Kidney epithelial cell (primary cell): ENCODE measurements at regions not wholly inside any gene's neighbourhood (a gene's known extent, or its start where the extent isn't known, plus 50 kb on each side); places are given as distances from the start of the nearest gene placed in this dataset.

ENCODE experiments used
- DNase-seq: peaks from one replicate; pipeline ENCODE4 v3.0.0-alpha.2; 2010; ENCODE audit warnings: low read depth
- H3K27me3 ChIP-seq: 2 replicates; pipeline ENCODE4 v1.6.0; 2011; ENCODE audit warnings: low read length; ENCODE audit not compliant: control insufficient read depth, insufficient read depth
- H3K36me3 ChIP-seq: 2 replicates; pipeline ENCODE4 v1.5.1; 2011; ENCODE audit warnings: low read length; ENCODE audit not compliant: control insufficient read depth, insufficient read depth
- H3K4me3 ChIP-seq: 2 replicates; pipeline ENCODE4 v1.5.1; 2011; ENCODE audit warnings: low read depth, mild to moderate bottlenecking, control low read depth, low read length
- TF ChIP-seq, protein P1 (sequence below): IDR thresholded peaks from 2 replicates; pipeline ENCODE4 v1.5.1; 2011; ENCODE audit warnings: mild to moderate bottlenecking, moderate library complexity, low read length, control low read depth, inconsistent platforms; ENCODE audit not compliant: insufficient read depth, poor library complexity, severe bottlenecking

DNA sequence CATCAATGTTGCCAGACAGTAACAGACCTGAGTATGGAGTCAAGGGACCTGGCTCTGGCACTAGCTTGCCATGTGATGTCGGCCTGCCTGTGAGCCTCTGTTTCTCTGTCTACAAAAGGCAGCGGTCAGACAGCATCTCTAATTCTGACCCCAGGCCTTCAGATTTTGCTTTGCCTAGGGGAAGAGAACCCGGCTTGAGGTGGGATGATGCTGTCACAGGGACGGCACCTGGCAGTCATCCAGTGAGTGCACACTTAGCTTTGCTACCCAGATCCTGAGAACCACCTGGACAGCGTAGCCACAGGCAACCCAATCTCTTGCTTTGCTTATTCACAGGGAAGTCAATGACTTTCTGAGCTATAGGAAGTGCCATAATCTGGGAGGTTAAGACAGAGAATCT lies 135.2 kb upstream of the SALL1 start:
- Histone ChIP-seq H3K4me3 (no peak overlapping the region), H3K27me3 (no peaks in the 10 kb centered on the region), H3K36me3 (no peaks in the 10 kb centered on the region)
- TF ChIP-seq, protein P1, sequence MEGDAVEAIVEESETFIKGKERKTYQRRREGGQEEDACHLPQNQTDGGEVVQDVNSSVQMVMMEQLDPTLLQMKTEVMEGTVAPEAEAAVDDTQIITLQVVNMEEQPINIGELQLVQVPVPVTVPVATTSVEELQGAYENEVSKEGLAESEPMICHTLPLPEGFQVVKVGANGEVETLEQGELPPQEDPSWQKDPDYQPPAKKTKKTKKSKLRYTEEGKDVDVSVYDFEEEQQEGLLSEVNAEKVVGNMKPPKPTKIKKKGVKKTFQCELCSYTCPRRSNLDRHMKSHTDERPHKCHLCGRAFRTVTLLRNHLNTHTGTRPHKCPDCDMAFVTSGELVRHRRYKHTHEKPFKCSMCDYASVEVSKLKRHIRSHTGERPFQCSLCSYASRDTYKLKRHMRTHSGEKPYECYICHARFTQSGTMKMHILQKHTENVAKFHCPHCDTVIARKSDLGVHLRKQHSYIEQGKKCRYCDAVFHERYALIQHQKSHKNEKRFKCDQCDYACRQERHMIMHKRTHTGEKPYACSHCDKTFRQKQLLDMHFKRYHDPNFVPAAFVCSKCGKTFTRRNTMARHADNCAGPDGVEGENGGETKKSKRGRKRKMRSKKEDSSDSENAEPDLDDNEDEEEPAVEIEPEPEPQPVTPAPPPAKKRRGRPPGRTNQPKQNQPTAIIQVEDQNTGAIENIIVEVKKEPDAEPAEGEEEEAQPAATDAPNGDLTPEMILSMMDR = no peak
- no peak for DNase-seq

GRCh38 chr16:51276336-51276735 lies 125.3 kb upstream of the SALL1 start:
- Histone ChIP-seq H3K27me3 (no peaks in the 10 kb centered on the region), H3K36me3 (no peaks in the 10 kb centered on the region), H3K4me3 (no peak overlapping the region)
- DNase-seq = peak; percentile 82
- TF ChIP-seq, protein P1 = no peak

DNA sequence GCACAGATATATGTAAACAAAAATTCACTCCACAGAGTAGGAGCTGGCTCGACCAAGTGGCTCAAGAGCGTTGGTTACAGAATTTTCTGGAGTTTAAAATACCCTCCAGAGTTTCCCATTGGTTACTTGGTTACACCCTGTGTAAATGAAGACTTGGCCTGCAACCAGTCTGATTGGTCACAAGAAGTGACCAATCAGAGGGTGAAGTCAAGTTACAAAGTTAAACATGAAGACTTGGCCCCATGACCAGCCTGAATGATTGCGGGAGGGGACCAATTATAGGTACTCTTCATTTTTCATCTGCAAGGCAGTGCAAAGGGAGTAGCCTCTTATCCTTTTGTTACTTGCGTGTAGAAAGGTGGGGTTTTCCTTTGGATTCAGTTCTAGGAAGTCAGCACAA lies 121.3 kb upstream of the SALL1 start:
- TF ChIP-seq, protein P1 = no peak
- no peaks in the 10 kb centered on the region for H3K36me3 ChIP-seq
- DNase-seq = no peak
- no peaks in the 10 kb centered on the region for H3K27me3 ChIP-seq
- H3K4me3 ChIP-seq = no peak overlapping the region

GRCh38 chr16:51271156-51271701 lies 120.2 kb upstream of the SALL1 start:
- DNase-seq = no peak

DNA sequence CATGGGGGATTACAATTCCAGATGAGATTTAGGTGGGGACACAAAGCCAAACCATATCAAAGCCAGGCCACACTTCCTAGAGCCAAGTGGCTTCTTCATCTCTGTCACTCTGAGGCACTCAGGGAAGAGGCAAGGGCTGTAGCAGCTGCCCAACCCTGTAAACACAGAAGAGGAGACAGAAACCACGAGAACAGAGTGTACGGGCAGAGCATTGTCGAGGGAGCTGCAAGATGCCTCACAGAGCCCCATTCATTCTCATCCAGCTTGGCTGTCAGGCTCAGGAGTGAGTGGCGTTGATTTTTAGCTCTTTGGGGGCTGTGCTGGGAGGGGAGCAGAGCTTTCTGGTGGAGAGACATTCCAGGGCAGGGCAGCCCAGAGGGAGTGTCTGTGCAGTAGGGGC lies 117.2 kb upstream of the SALL1 start:
- no peaks in the 10 kb centered on the region for H3K27me3 ChIP-seq
- no peak for DNase-seq
- TF ChIP-seq, protein P1 = no peak

More at GRCh38 chr16:51271156-51271701, 120.2 kb upstream of the SALL1 start:
- no peak overlapping the region for H3K4me3 ChIP-seq
- H3K27me3 ChIP-seq = no peaks in the 10 kb centered on the region
- TF ChIP-seq, protein P1 = no peak
- H3K36me3 ChIP-seq = no peaks in the 10 kb centered on the region

DNA sequence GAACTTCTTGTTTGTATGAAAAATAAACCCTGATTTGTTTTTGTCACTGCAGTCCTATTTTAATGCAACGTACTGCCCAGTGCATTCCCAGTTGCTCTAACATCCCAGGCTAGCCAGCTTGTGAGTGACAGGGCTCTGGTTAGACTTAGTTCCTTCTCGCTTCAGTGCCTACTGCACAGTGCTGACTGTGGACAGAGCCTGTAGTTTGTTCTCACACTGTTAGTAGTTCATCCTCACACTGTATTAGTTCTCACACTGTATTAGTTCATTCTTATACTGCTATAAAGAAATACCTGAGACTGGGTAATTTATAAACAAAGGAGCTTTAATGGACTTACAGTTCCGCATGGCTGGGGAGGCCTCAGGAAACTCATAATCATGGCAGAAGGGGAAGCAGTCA lies 116.6 kb upstream of the SALL1 start:
- TF ChIP-seq, protein P1 = no peak
- peak; percentile 37 for DNase-seq

More for the DNA sequence above, 117.2 kb upstream of the SALL1 start:
- Histone ChIP-seq H3K4me3 (no peak overlapping the region), H3K36me3 (no peaks in the 10 kb centered on the region)

More for the DNA sequence above, 116.6 kb upstream of the SALL1 start:
- H3K27me3 ChIP-seq = no peaks in the 10 kb centered on the region
- no peaks in the 10 kb centered on the region for H3K36me3 ChIP-seq
- H3K4me3 ChIP-seq = no peak overlapping the region
